ENCODE measurements at regions not wholly inside any gene's neighbourhood (a gene's known extent, or its start where the extent isn't known, plus 50 kb on each side); places are given as distances from the start of the nearest gene placed in this dataset.

DNA sequence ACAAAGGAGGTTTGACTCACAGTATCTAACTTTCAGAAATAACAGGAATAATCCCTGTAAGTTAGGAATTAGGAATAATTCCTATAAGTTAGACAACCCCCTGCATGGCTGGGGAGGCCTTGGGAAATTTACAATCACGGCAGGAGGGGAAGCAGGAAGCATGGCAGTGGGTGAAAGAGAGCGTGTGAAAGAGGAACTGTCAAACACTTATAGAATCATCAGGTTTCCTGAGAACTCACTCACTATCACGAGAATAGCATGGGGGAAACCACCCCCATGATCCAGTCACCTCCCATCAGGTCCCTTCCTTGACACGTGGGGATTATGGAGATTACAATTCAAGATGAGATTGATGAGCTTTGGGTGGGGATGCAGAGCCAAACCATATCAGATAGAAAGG lies 385.5 kb downstream of the IL20RB start:
- TF ChIP-seq, protein P1, sequence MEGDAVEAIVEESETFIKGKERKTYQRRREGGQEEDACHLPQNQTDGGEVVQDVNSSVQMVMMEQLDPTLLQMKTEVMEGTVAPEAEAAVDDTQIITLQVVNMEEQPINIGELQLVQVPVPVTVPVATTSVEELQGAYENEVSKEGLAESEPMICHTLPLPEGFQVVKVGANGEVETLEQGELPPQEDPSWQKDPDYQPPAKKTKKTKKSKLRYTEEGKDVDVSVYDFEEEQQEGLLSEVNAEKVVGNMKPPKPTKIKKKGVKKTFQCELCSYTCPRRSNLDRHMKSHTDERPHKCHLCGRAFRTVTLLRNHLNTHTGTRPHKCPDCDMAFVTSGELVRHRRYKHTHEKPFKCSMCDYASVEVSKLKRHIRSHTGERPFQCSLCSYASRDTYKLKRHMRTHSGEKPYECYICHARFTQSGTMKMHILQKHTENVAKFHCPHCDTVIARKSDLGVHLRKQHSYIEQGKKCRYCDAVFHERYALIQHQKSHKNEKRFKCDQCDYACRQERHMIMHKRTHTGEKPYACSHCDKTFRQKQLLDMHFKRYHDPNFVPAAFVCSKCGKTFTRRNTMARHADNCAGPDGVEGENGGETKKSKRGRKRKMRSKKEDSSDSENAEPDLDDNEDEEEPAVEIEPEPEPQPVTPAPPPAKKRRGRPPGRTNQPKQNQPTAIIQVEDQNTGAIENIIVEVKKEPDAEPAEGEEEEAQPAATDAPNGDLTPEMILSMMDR (IDR thresholded peaks at IDR 0.05; ENCODE audit: insufficient read depth, missing control alignments) = no peak
- DNase-seq (ENCODE audit: insufficient read length, low spot score) = no peak
- no peak for FAIRE-seq

DNA sequence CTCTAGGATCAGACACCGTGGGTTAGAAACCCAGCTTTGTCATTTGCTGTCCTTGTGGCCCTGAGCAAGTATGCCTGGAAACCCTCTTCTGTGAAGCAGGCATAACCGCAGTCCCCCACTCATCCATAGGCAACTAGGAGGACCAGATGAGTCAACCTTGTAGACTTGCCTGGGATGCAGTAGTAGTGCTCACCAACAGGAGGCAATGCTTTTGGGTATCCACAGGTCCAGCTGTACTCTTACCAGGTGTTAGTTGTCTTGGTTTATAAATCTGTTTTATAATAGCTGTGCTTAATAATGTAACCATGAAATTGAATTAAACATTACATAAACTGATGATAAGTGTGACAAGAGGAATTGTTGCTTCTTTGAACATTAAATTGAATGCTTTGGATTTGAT lies 389.3 kb downstream of the IL20RB start:
- FAIRE-seq = no peak
- no peak for DNase-seq (ENCODE audit: insufficient read length, low spot score)

DNA sequence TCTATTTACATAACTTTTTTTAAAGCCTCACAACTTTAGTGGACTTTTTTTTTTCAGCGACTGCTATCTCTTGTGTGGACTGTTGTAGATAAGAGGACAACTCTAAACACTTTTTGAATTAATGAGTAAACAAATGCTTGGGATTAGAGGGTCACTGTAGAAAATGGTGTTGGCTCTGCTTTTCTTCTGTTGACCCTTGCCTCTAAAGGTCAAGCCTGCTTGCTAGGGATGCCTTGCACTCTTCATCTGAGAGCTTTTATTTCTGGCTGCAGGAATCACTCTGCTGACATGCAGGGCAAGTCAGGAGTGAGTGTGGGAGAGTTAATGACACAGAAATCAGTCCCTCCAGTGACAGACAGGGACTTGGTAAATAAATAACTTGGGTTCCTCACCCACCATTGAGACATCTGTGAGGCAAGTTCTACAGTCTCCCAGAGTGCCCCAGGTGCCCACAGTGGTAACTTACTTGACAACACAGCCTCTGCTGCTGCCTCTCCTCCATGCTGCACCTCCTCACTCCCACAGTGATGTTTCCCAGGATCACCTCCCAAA lies 390.1 kb downstream of the IL20RB start:
- DNase-seq (ENCODE audit: insufficient read length, low spot score) (no peak), FAIRE-seq (no peak)
- TF ChIP-seq, protein P1 (IDR thresholded peaks at IDR 0.05; ENCODE audit: insufficient read depth, missing control alignments) = no peak

More for the DNA sequence above, 389.3 kb downstream of the IL20RB start:
- TF ChIP-seq, protein P1 (IDR thresholded peaks at IDR 0.05; ENCODE audit: insufficient read depth, missing control alignments) = no peak

DNA sequence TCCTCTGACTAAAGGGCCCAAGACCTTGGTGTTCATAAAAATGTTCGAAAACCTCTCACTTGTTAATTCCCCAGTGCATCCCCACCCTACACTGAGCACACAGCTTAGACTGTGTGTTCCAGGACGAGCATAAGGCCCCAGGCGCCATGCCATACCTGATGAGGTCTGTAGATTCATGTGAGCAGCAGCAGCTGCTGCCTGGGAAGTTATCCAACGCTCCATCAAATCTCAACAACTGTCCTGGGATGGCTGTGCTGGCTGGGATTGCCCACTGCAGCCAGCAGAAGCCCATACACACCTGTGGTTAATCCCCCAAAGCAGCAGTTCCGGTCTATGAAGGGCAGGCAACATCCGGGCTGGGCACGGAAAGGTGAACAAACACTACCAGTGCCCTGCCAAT lies 391.2 kb downstream of the IL20RB start:
- FAIRE-seq = no peak
- TF ChIP-seq, protein P1 (IDR thresholded peaks at IDR 0.05; ENCODE audit: insufficient read depth, missing control alignments) = no peak
- DNase-seq (ENCODE audit: insufficient read length, low spot score) = no peak

DNA sequence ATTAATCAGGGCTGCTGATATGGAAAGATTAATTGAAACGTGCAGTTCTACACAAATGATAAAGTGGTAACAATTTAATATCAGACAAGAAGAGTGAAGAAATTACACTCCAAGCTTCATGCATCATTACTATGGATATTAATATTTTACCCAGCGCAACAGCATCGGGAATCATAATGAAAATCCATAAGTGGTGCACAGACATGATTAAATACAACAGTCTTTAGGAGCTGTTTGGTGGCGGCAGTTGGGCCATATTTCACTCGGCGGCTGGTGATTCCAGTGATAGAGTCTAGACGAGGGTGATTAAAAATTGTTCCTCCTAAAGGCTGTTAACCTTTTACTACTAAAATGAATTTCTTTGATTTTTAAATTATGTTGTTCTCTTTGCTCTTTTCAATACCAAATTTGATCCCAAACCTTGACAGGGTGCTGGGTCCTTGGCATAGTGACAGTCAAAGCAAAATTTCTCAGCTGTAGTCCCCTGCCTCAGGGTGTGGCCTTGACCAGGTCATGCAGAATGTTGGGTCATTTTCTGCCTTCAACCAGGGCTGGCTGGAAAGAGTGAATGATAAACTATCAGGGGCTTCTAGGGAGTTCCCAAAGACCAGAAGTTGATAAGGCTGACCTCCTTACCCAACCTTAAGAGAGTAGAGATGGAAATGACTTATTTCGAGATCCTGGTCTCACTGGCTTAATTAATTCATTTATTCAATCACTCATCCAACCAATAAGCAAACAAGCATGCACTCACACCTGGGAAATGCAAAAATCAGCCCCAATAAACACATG lies 392.0 kb downstream of the IL20RB start:
- TF ChIP-seq, protein P1 (IDR thresholded peaks at IDR 0.05; ENCODE audit: insufficient read depth, missing control alignments) = no peak
- no peak for FAIRE-seq
- no peak for DNase-seq (ENCODE audit: insufficient read length, low spot score)

DNA sequence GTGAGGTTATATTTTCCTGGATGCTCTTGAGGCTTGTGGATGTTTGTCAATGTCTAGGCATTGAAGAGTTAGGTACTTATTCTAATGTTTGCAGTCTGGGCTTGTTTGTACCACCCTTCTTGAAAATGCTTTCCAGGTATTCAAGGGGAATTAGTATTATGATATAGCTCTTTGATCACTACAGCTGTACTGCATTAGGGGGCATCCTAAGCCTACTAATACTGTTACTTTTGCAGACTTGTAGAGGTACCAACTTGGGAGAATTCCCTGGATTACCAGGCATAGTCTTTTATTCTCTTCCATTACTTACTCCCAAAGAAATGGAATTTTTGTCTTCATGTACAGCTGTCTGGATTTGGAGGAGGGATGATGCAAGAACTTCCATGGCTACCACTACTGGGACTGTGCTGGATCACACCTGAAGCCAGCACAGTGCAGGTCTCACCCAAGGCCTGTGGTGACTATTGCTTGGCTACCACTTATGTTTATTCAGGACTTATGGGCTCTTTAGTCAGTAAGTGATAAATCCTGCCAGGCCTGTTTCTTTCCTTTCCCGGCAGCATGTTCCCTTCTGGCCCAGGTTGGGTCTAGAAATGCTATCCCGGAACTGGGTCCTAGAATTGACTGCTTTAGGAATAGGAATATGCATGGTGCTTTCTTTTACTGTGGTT lies 402.9 kb downstream of the IL20RB start:
- no peak for FAIRE-seq
- TF ChIP-seq, protein P1 (IDR thresholded peaks at IDR 0.05; ENCODE audit: insufficient read depth, missing control alignments) = no peak

More for the DNA sequence above, 402.9 kb downstream of the IL20RB start:
- no peak for DNase-seq (ENCODE audit: insufficient read length, low spot score)
